ENCODE measurements at regions not wholly inside any gene's neighbourhood (a gene's known extent, or its start where the extent isn't known, plus 50 kb on each side); places are given as distances from the start of the nearest gene placed in this dataset.

GRCh38 chr4:1495416-1496115 is 89.3 kb upstream of the NKX1-1 start:
- TF ChIP-seq CTCF (IDR thresholded peaks at IDR 0.05; ENCODE audit: low read length) (no peak), EZH2 (IDR thresholded peaks at IDR 0.05; ENCODE audit: borderline replicate concordance, low read length) (no peak)
